Endothelial cell of umbilical vein (primary cell): ENCODE measurements at regions not wholly inside any gene's neighbourhood (a gene's known extent, or its start where the extent isn't known, plus 50 kb on each side); places are given as distances from the start of the nearest gene placed in this dataset.

Source experiments
- BruUV-seq: library from RNA; stranded (reverse); fragments of 400-500 nt; replicated peaks from 2 replicates; lab custom pipeline; 2021; lab: Mats Ljungman, UMichigan
- CTCF ChIA-PET: fragments of 300-600, 350-600 bp; sonication (Branson Sonifier 250); formaldehyde crosslinking; loops from one replicate; lab custom pipeline; 2021; ENCODE audit warnings: antibody characterized with exemption, inconsistent platforms; lab: Charles Lee
- POLR2A ChIA-PET: fragments of 300-600, 350-600 bp; sonication (Branson Sonifier 250); formaldehyde crosslinking; loops from one replicate; lab custom pipeline; 2021; ENCODE audit warnings: antibody characterized with exemption, inconsistent platforms; lab: Charles Lee
- DNase-seq: peaks from one replicate; pipeline ENCODE4 v3.0.0-alpha.2; 2011; ENCODE audit warnings: low read depth, low spot score
- FAIRE-seq: peaks from 2 replicates; lab custom pipeline; 2011; peaks lifted over from hg19 to GRCh38; lab: Jason Lieb, UNC
- H2AFZ ChIP-seq: 2 replicates; pipeline ENCODE4 v1.6.0; 2012; ENCODE audit warnings: low read depth, low read length, control low read depth, inconsistent platforms
- H3K27ac ChIP-seq: 2 replicates; pipeline ENCODE4 v1.5.1; 2011; ENCODE audit warnings: low read depth, mild to moderate bottlenecking, control low read depth, low read length, moderate library complexity; ENCODE audit not compliant: insufficient read depth
- H3K27me3 ChIP-seq, 2 experiments: 2 replicates each; pipeline versions ENCODE4 v1.6.0 to v1.6.1; 2011; ENCODE audit warnings: low read length in 2 of 2, mixed read lengths in 1 of 2; ENCODE audit not compliant: control insufficient read depth in 2 of 2, insufficient read depth in 2 of 2
- H3K36me3 ChIP-seq, 2 experiments: 2 replicates in 1 of 2; 3 replicates in 1 of 2; pipeline ENCODE4 v1.5.1; 2011; ENCODE audit warnings: low read length in 2 of 2, mild to moderate bottlenecking in 1 of 2, moderate library complexity in 1 of 2; ENCODE audit not compliant: control insufficient read depth in 2 of 2, insufficient read depth in 2 of 2; ENCODE audit errors: extremely low read depth in 1 of 2
- H3K4me1 ChIP-seq: 3 replicates; pipeline ENCODE4 v1.5.1; 2011; ENCODE audit warnings: mild to moderate bottlenecking, low read length; ENCODE audit not compliant: control insufficient read depth, insufficient read depth; ENCODE audit errors: extremely low read depth
- H3K4me2 ChIP-seq: 2 replicates; pipeline ENCODE4 v1.6.1; 2011; ENCODE audit warnings: low read length, control low read depth, mixed read lengths; ENCODE audit not compliant: insufficient read depth
- H3K4me3 ChIP-seq, 3 experiments: fragments of 200-600 bp in 1 of 3; sonication (generic), shearing (Covaris generic) in 1 of 3; replicated peaks in 1 of 3; 2 replicates each; pipeline ENCODE4 v1.5.1; 2011 to 2016; ENCODE audit warnings: control low read depth in 3 of 3, low read length in 3 of 3, mild to moderate bottlenecking in 2 of 3, inconsistent platforms in 1 of 3, low read depth in 1 of 3, moderate library complexity in 1 of 3; ENCODE audit not compliant: insufficient read depth in 1 of 3
- H3K79me2 ChIP-seq: 2 replicates; pipeline ENCODE4 v1.6.0; 2012; ENCODE audit warnings: low read length, inconsistent platforms; ENCODE audit not compliant: control insufficient read depth, insufficient read depth
- H3K9ac ChIP-seq: replicated peaks from 2 replicates; pipeline ENCODE3; 2011; ENCODE audit warnings: low read length, control low read depth; ENCODE audit not compliant: insufficient read depth; ENCODE audit errors: extremely low read depth
- H3K9me1 ChIP-seq: replicated peaks from 3 replicates; pipeline ENCODE4 v1.6.0; 2011; ENCODE audit warnings: mild to moderate bottlenecking, low read length; ENCODE audit not compliant: control insufficient read depth, insufficient read depth; ENCODE audit errors: extremely low read depth
- H3K9me3 ChIP-seq: replicated peaks from 2 replicates; pipeline ENCODE4 v1.5.1; 2012; ENCODE audit warnings: low read length, inconsistent platforms; ENCODE audit not compliant: control insufficient read depth, insufficient read depth
- H4K20me1 ChIP-seq: replicated peaks from 2 replicates; pipeline ENCODE3; 2011; ENCODE audit warnings: mild to moderate bottlenecking, low read length; ENCODE audit not compliant: control insufficient read depth, insufficient read depth; ENCODE audit errors: extremely low read depth
- CTCF ChIP-seq, 2 donors: IDR thresholded peaks; 1 replicate in 1 of 2; 2 replicates in 1 of 2; pipeline ENCODE4 v1.5.1; 2011; ENCODE audit warnings: low read length in 2 of 2, mild to moderate bottlenecking in 2 of 2, moderate library complexity in 2 of 2, control low read depth in 1 of 2, inconsistent platforms in 1 of 2, low read depth in 1 of 2; ENCODE audit not compliant: insufficient read depth in 1 of 2; ENCODE audit errors: extremely low read depth in 1 of 2
- EZH2 ChIP-seq: IDR thresholded peaks from 2 replicates; pipeline ENCODE4 v1.6.1; 2012; ENCODE audit warnings: borderline replicate concordance, low read depth, mild to moderate bottlenecking, moderate library complexity, low read length, inconsistent platforms; ENCODE audit not compliant: severe bottlenecking
- FOS ChIP-seq: IDR thresholded peaks from 2 replicates; pipeline ENCODE4 v1.6.1; 2011; ENCODE audit warnings: mild to moderate bottlenecking, low read length, moderate library complexity, borderline replicate concordance; ENCODE audit not compliant: insufficient read depth
- GATA2 ChIP-seq: IDR thresholded peaks from 2 replicates; pipeline ENCODE4 v1.7.0; 2011; ENCODE audit warnings: low read depth, mild to moderate bottlenecking, moderate library complexity, mixed read lengths, low read length; ENCODE audit not compliant: insufficient read length, insufficient read depth
- JUN ChIP-seq: IDR thresholded peaks from 2 replicates; pipeline ENCODE4 v1.6.1; 2011; ENCODE audit warnings: borderline replicate concordance, low read depth; ENCODE audit not compliant: insufficient read length, insufficient read depth
- MYC ChIP-seq: IDR thresholded peaks from one replicate; pipeline ENCODE4 v1.6.1; 2011; ENCODE audit warnings: mild to moderate bottlenecking, low read depth, low read length
- POLR2A ChIP-seq: IDR thresholded peaks from 2 replicates; pipeline ENCODE4 v1.6.1; 2012; ENCODE audit warnings: low read depth, mild to moderate bottlenecking, control low read depth, low read length
- POLR2AphosphoS5 ChIP-seq: IDR thresholded peaks from 2 replicates; pipeline ENCODE4 v1.6.1; 2012; ENCODE audit warnings: low read depth, mild to moderate bottlenecking, control low read depth, low read length, moderate library complexity; ENCODE audit not compliant: insufficient read depth
- dilution Hi-C: fragments of 300-500 bp; cut with MboI; formaldehyde crosslinking; loops from one replicate; pipeline ENCODE4 v1.15.0; 2019; ENCODE audit warnings: low sequenced_read_pairs; ENCODE audit not compliant: extremely low pct_ligation_motif_present
- intact Hi-C: fragments of 100-400 bp; cut with micrococcal nuclease; formaldehyde crosslinking; loops from one replicate; pipeline ENCODE4 v1.10.0; 2022
- TF ChIP-seq, protein P1 (sequence below): IDR thresholded peaks from 2 replicates; pipeline ENCODE4 v1.6.1; 2011; ENCODE audit not compliant: insufficient read depth, insufficient read length

DNA sequence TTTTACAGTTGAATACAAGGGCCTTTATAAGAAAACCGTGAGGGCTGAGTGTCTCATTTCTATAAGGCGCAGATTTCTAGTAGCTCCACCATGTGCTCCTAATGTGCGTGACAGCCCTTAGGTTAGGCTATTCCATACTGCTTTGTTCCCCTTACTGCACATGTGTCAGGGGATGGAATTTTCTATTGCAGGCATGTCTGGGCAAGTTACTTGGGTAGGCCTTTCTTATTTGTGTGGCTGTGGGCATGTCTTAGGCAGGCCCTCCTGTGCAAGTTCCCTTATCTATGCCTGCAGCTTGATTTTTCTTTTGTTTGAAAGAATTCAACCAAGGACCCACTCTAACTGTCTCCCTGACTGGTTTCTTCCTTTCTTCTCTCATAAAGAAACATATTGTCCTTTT is 434.2 kb upstream of the CNTN3 start:
- Histone ChIP-seq H3K4me3 (no peak overlapping the region), H3K36me3 (no peaks in the 10 kb centered on the region), H3K27me3 (no peaks in the 10 kb centered on the region), H3K9ac (no peak overlapping the region), H3K9me3 (no peaks in the 10 kb centered on the region), H4K20me1 (no peaks in the 10 kb centered on the region), H2AFZ (no peak overlapping the region), H3K9me1 (no peaks in the 10 kb centered on the region), H3K27ac (no peak overlapping the region), H3K4me1 (no peaks in the 10 kb centered on the region), H3K4me2 (no peak overlapping the region), H3K79me2 (no peaks in the 10 kb centered on the region)
- TF ChIP-seq POLR2AphosphoS5 (no peak), FOS (no peak), GATA2 (no peak), JUN (no peak), EZH2 (no peak), CTCF (IDR thresholded peaks at IDR 0.05; ENCODE audit: extremely low read depth in 1 of 2, insufficient read depth in 1 of 2, low read depth in 1 of 2, low read length in 2 of 2) (no peak), POLR2A (no peak), MYC (no peak)
- TF ChIP-seq, protein P1, sequence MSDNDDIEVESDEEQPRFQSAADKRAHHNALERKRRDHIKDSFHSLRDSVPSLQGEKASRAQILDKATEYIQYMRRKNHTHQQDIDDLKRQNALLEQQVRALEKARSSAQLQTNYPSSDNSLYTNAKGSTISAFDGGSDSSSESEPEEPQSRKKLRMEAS: no peak
- intact Hi-C loops (no loop called here), dilution Hi-C loops (no loop called here)
- DNase-seq (no peak), FAIRE-seq (no peak)
- ChIA-PET POLR2A (no interaction called here), CTCF (no interaction called here)
- no TSS peak for BruUV-seq
